H9 (cell line): ENCODE measurements at regions not wholly inside any gene's neighbourhood (a gene's known extent, or its start where the extent isn't known, plus 50 kb on each side); places are given as distances from the start of the nearest gene placed in this dataset.

Source experiments
- DNase-seq: peaks from one replicate; pipeline ENCODE4 v3.0.0-alpha.2; 2017
- H2AFZ ChIP-seq: one replicate; pipeline ENCODE4 v1.6.1; 2013; ENCODE audit warnings: mild to moderate bottlenecking, low read length, control low read depth, moderate library complexity
- H2AK5ac ChIP-seq: 2 replicates; pipeline ENCODE4 v1.6.1; 2013; ENCODE audit warnings: low read length, control low read depth, mixed read lengths; ENCODE audit not compliant: insufficient read length
- H2BK120ac ChIP-seq: one replicate; pipeline ENCODE4 v1.6.1; 2013; ENCODE audit warnings: low read depth, mild to moderate bottlenecking, low read length, control low read depth, inconsistent platforms; ENCODE audit not compliant: poor library complexity, severe bottlenecking
- H2BK12ac ChIP-seq: 2 replicates; pipeline ENCODE4 v1.6.1; 2013; ENCODE audit warnings: low read length, control low read depth, mixed read lengths, low read depth; ENCODE audit not compliant: insufficient read length
- H2BK15ac ChIP-seq: 2 replicates; pipeline ENCODE4 v1.6.1; 2013; ENCODE audit warnings: low read depth, low read length, control low read depth
- H2BK20ac ChIP-seq: one replicate; pipeline ENCODE4 v1.6.1; 2013; ENCODE audit warnings: low read depth, mild to moderate bottlenecking, low read length, control low read depth, inconsistent platforms; ENCODE audit not compliant: poor library complexity, severe bottlenecking
- H2BK5ac ChIP-seq: 2 replicates; pipeline ENCODE4 v1.6.1; 2013; ENCODE audit warnings: low read length, control low read depth, mixed read lengths; ENCODE audit not compliant: insufficient read length
- H3K14ac ChIP-seq: 2 replicates; pipeline ENCODE4 v1.6.1; 2013; ENCODE audit warnings: low read length, control low read depth; ENCODE audit not compliant: insufficient read depth
- H3K18ac ChIP-seq: 2 replicates; pipeline ENCODE4 v1.6.1; 2013; ENCODE audit warnings: low read depth, mild to moderate bottlenecking, mixed read lengths, low read length, control low read depth; ENCODE audit not compliant: insufficient read length
- H3K23ac ChIP-seq: 2 replicates; pipeline ENCODE4 v1.6.1; 2013; ENCODE audit warnings: low read length, control low read depth, mixed read lengths, low read depth; ENCODE audit not compliant: insufficient read length
- H3K23me2 ChIP-seq: 2 replicates; pipeline ENCODE4 v1.6.1; 2013; ENCODE audit warnings: low read depth, mild to moderate bottlenecking, mixed read lengths, low read length, control low read depth; ENCODE audit not compliant: insufficient read length, poor library complexity, severe bottlenecking
- H3K27ac ChIP-seq: 2 replicates; pipeline ENCODE4 v1.5.1; 2013; ENCODE audit warnings: low read length, control low read depth, mixed read lengths, low read depth; ENCODE audit not compliant: insufficient read length
- H3K27me3 ChIP-seq: 2 replicates; pipeline ENCODE4 v1.6.1; 2013; ENCODE audit warnings: low read length, control low read depth, inconsistent platforms; ENCODE audit not compliant: insufficient read depth
- H3K4ac ChIP-seq: 2 replicates; pipeline ENCODE4 v1.6.1; 2013; ENCODE audit warnings: low read depth, mild to moderate bottlenecking, control low read depth, inconsistent platforms, low read length, moderate library complexity
- H3K4me1 ChIP-seq: 2 replicates; pipeline ENCODE4 v1.6.1; 2013; ENCODE audit warnings: low read length, control low read depth, inconsistent platforms; ENCODE audit not compliant: insufficient read depth
- H3K4me2 ChIP-seq: 2 replicates; pipeline ENCODE4 v1.6.1; 2013; ENCODE audit warnings: low read length, control low read depth, mixed read lengths; ENCODE audit not compliant: insufficient read length, insufficient read depth
- H3K56ac ChIP-seq: 2 replicates; pipeline ENCODE4 v1.6.1; 2013; ENCODE audit warnings: low read depth, mild to moderate bottlenecking, mixed read lengths, low read length, control low read depth; ENCODE audit not compliant: insufficient read length
- H3K79me1 ChIP-seq: 2 replicates; pipeline ENCODE4 v1.6.1; 2013; ENCODE audit warnings: low read depth, mild to moderate bottlenecking, moderate library complexity, low read length, control low read depth, inconsistent platforms; ENCODE audit not compliant: insufficient read depth, poor library complexity, severe bottlenecking
- H3K79me2 ChIP-seq: 2 replicates; pipeline ENCODE4 v1.6.1; 2013; ENCODE audit warnings: low read length, control low read depth, inconsistent platforms; ENCODE audit not compliant: insufficient read depth
- H3K9ac ChIP-seq: 2 replicates; pipeline ENCODE4 v1.6.1; 2013; ENCODE audit warnings: low read length, control low read depth, mixed read lengths; ENCODE audit not compliant: insufficient read length; ENCODE audit errors: extremely low read depth
- H3K9me3 ChIP-seq: one replicate; pipeline ENCODE4 v1.6.1; 2013; ENCODE audit warnings: low read depth, low read length, inconsistent platforms; ENCODE audit not compliant: control insufficient read depth
- H3T11ph ChIP-seq: one replicate; pipeline ENCODE4 v1.6.1; 2013; ENCODE audit warnings: mild to moderate bottlenecking, low read length, control low read depth, inconsistent platforms
- H4K20me1 ChIP-seq: one replicate; pipeline ENCODE4 v1.6.1; 2013; ENCODE audit not compliant: control insufficient read depth, insufficient read length, insufficient read depth
- H4K5ac ChIP-seq: 2 replicates; pipeline ENCODE4 v1.6.1; 2013; ENCODE audit warnings: low read depth, mild to moderate bottlenecking, mixed read lengths, low read length, control low read depth; ENCODE audit not compliant: insufficient read length
- H4K8ac ChIP-seq: replicated peaks from 2 replicates; pipeline ENCODE4 v1.6.1; 2013; ENCODE audit warnings: low read length, control low read depth, mixed read lengths, low read depth; ENCODE audit not compliant: insufficient read length
- H4K91ac ChIP-seq: 2 replicates; pipeline ENCODE4 v1.6.1; 2013; ENCODE audit warnings: low read depth, mild to moderate bottlenecking, moderate library complexity, mixed read lengths, low read length, control low read depth; ENCODE audit not compliant: insufficient read length
- H3K27ac Mint-ChIP-seq, 3 experiments: 2 replicates in 2 of 3; 3 replicates in 1 of 3; pipeline ENCODE4 v1.8.0; 2020 to 2021; ENCODE audit warnings: mixed read lengths in 3 of 3, mild to moderate bottlenecking in 1 of 3, moderate library complexity in 1 of 3
- H3K27me3 Mint-ChIP-seq: 2 replicates; pipeline ENCODE4 v1.8.0; 2021; ENCODE audit warnings: low read depth, mild to moderate bottlenecking, moderate library complexity, mixed read lengths
- H3K36me3 Mint-ChIP-seq, 3 experiments: 2 replicates in 2 of 3; 3 replicates in 1 of 3; pipeline ENCODE4 v1.8.0; 2020 to 2021; ENCODE audit warnings: low read depth in 3 of 3, mixed read lengths in 3 of 3; ENCODE audit not compliant: insufficient read depth in 1 of 3
- H3K4me1 Mint-ChIP-seq, 2 experiments: 2 replicates each; pipeline ENCODE4 v1.8.0; 2020; ENCODE audit warnings: mixed read lengths in 2 of 2
- H3K4me3 Mint-ChIP-seq, 2 experiments: 2 replicates in 1 of 2; 3 replicates in 1 of 2; pipeline ENCODE4 v1.8.0; 2020 to 2021; ENCODE audit warnings: mild to moderate bottlenecking in 2 of 2, mixed read lengths in 2 of 2, moderate library complexity in 1 of 2
- H3K9me3 Mint-ChIP-seq, 2 experiments: 2 replicates in 1 of 2; 3 replicates in 1 of 2; pipeline ENCODE4 v1.8.0; 2020; ENCODE audit warnings: mild to moderate bottlenecking in 2 of 2, mixed read lengths in 2 of 2, moderate library complexity in 1 of 2
- CTCF ChIP-seq: fragments of 200-600 bp; sonication (generic); conservative IDR thresholded peaks from 3 replicates; pipeline ENCODE4 v1.8.0; 2021; ENCODE audit warnings: antibody characterized with exemption, mild to moderate bottlenecking
- WGBS: extraction: QIAGEN DNeasy Blood & Tissue Kit; methylation state at CpG from one replicate; pipeline ENCODE4 v1.1.7; 2013; ENCODE audit warnings: missing lambda C conversion rate, low lambda C conversion rate, mixed read lengths; ENCODE audit not compliant: insufficient read length; ENCODE audit errors: extremely low coverage; 5-methylcytosine and 5-hydroxymethylcytosine counted together

- Histone ChIP-seq H4K8ac (no peak overlapping the region), H3K4ac (no peak overlapping the region), H4K5ac (no peak overlapping the region), H3K18ac (no peak overlapping the region), H3K4me2 (no peak overlapping the region), H3K4me1 (peaks cover under 1% of the 10 kb centered on the region; the same call in 1 of the 2 replicates), H2BK15ac (no peak overlapping the region), H3K27ac (no peak overlapping the region), H2BK120ac (no peak overlapping the region), H3K79me2 (no peaks in the 10 kb centered on the region), H2BK20ac (no peak overlapping the region), H3K56ac (no peak overlapping the region), H2AFZ (no peak overlapping the region), H3K14ac (no peak overlapping the region), H3T11ph (no peak overlapping the region), H3K9me3 (no peaks in the 10 kb centered on the region), H3K23me2 (no peaks in the 10 kb centered on the region), H2BK12ac (no peak overlapping the region), H3K27me3 (no peaks in the 10 kb centered on the region), H3K79me1 (no peaks in the 10 kb centered on the region), H3K9ac (no peak overlapping the region), H2BK5ac (no peak overlapping the region), H3K23ac (no peak overlapping the region), H4K20me1 (no peaks in the 10 kb centered on the region), H4K91ac (no peak overlapping the region), H2AK5ac (no peak overlapping the region)
- Mint-ChIP-seq H3K36me3 (no peaks in the 10 kb centered on the region), H3K4me3 (no peak overlapping the region), H3K9me3 (no peaks in the 10 kb centered on the region), H3K4me1 (peaks cover 10% of the 10 kb centered on the region in 2 experiments), H3K27ac (no peak overlapping the region), H3K27me3 (no peaks in the 10 kb centered on the region)
- DNase-seq: no peak
- no peak for TF ChIP-seq CTCF
- WGBS: no CpG with 5 or more reads among the region's 6 CpGs
Observed at GRCh38 chr2:60058781-60059180, 494.7 kb downstream of the BCL11A start.
